Liver (tissue), 8 donors: ENCODE measurements at regions not wholly inside any gene's neighbourhood (a gene's known extent, or its start where the extent isn't known, plus 50 kb on each side); places are given as distances from the start of the nearest gene placed in this dataset.
A peak's percentile ranks its signal among the peaks of the same experiment; 100 is the strongest.

Experiments
- DNase-seq: peaks from one replicate; pipeline ENCODE4 v3.0.0-alpha.2; 2017; ENCODE audit warnings: low spot score
- H3K27ac ChIP-seq, 2 donors: one replicate each; pipeline ENCODE4 v1.7.0; 2013; ENCODE audit warnings: inconsistent platforms in 2 of 2, low read length in 2 of 2, control low read depth in 1 of 2, low read depth in 1 of 2, mild to moderate bottlenecking in 1 of 2
- H3K27me3 ChIP-seq, 4 donors: one replicate each; pipeline versions ENCODE4 v1.6.1 to v1.7.0; 2013; ENCODE audit warnings: low read length in 3 of 4, inconsistent platforms in 1 of 4, mild to moderate bottlenecking in 1 of 4, moderate library complexity in 1 of 4; ENCODE audit not compliant: control insufficient read depth in 4 of 4, insufficient read depth in 4 of 4
- H3K36me3 ChIP-seq, 4 donors: one replicate each; pipeline versions ENCODE4 v1.6.1 to v1.7.0; 2013; ENCODE audit warnings: low read length in 3 of 4, mild to moderate bottlenecking in 3 of 4, low read depth in 1 of 4, moderate library complexity in 1 of 4; ENCODE audit not compliant: control insufficient read depth in 4 of 4, insufficient read depth in 3 of 4
- H3K4me1 ChIP-seq, 4 donors: one replicate each; pipeline versions ENCODE4 v1.6.1 to v1.7.0; 2013; ENCODE audit warnings: low read length in 3 of 4, mild to moderate bottlenecking in 3 of 4, moderate library complexity in 1 of 4; ENCODE audit not compliant: control insufficient read depth in 4 of 4, insufficient read depth in 4 of 4
- H3K4me3 ChIP-seq, 3 donors: one replicate each; pipeline versions ENCODE4 v1.6.1 to v1.7.0; 2013; ENCODE audit warnings: low read length in 3 of 3, control low read depth in 1 of 3, low read depth in 1 of 3, mild to moderate bottlenecking in 1 of 3
- H3K9ac ChIP-seq, 2 donors: one replicate each; pipeline ENCODE4 v1.7.0; 2013; ENCODE audit warnings: low read length in 2 of 2, mild to moderate bottlenecking in 2 of 2, moderate library complexity in 2 of 2, control low read depth in 1 of 2, low read depth in 1 of 2
- H3K9me3 ChIP-seq, 4 donors: one replicate each; pipeline versions ENCODE4 v1.6.1 to v1.7.0; 2013; ENCODE audit warnings: low read length in 3 of 4; ENCODE audit not compliant: control insufficient read depth in 4 of 4
- ATF3 ChIP-seq: IDR thresholded peaks from 2 replicates; pipeline ENCODE4 v1.6.1; 2016; ENCODE audit warnings: antibody characterized with exemption
- CTCF ChIP-seq: fragments of 150-350 bp; IDR thresholded peaks from 2 replicates; pipeline ENCODE4 v1.5.1; 2017; ENCODE audit warnings: improper control_type of control experiment, low read depth, low read length; ENCODE audit not compliant: missing input control
- EGR1 ChIP-seq, 2 donors: IDR thresholded peaks; 2 replicates each; pipeline ENCODE4 v1.6.1; 2016 to 2018; ENCODE audit warnings: antibody characterized with exemption in 2 of 2, low read depth in 2 of 2
- FOXA1 ChIP-seq: IDR thresholded peaks from 2 replicates; pipeline ENCODE4 v1.6.1; 2016; ENCODE audit warnings: antibody characterized with exemption
- FOXA2 ChIP-seq: IDR thresholded peaks from 2 replicates; pipeline ENCODE4 v1.6.1; 2016; ENCODE audit warnings: antibody characterized with exemption
- GABPA ChIP-seq, 2 donors: IDR thresholded peaks in 1 of 2; conservative IDR thresholded peaks in 1 of 2; 2 replicates each; pipeline ENCODE4 v1.6.1; 2016; ENCODE audit warnings: antibody characterized with exemption in 2 of 2, mild to moderate bottlenecking in 1 of 2, moderate library complexity in 1 of 2
- HNF4A ChIP-seq, 2 donors: conservative IDR thresholded peaks; 2 replicates each; pipeline ENCODE4 v1.6.1; 2016; ENCODE audit warnings: antibody characterized with exemption in 2 of 2, mild to moderate bottlenecking in 2 of 2
- HNF4G ChIP-seq: IDR thresholded peaks from 2 replicates; pipeline ENCODE4 v1.6.1; 2016; ENCODE audit warnings: antibody characterized with exemption
- JUND ChIP-seq, 2 donors: IDR thresholded peaks; 2 replicates each; pipeline ENCODE4 v1.6.1; 2016; ENCODE audit warnings: antibody characterized with exemption in 2 of 2
- MAX ChIP-seq: IDR thresholded peaks from 2 replicates; pipeline ENCODE4 v1.6.1; 2016; ENCODE audit warnings: antibody characterized with exemption
- NR2F2 ChIP-seq: IDR thresholded peaks from 2 replicates; pipeline ENCODE4 v1.6.1; 2016; ENCODE audit warnings: antibody characterized with exemption
- RAD21 ChIP-seq, 2 donors: IDR thresholded peaks; 2 replicates each; pipeline ENCODE4 v1.6.1; 2016; ENCODE audit warnings: antibody characterized with exemption in 2 of 2, mild to moderate bottlenecking in 2 of 2
- REST ChIP-seq: IDR thresholded peaks from 2 replicates; pipeline ENCODE4 v1.6.1; 2016; ENCODE audit warnings: antibody characterized with exemption, mild to moderate bottlenecking
- RXRA ChIP-seq, 2 donors: IDR thresholded peaks; 2 replicates each; pipeline ENCODE4 v1.6.1; 2017 to 2018; ENCODE audit warnings: antibody characterized with exemption in 2 of 2, mild to moderate bottlenecking in 1 of 2
- TAF1 ChIP-seq: conservative IDR thresholded peaks from 2 replicates; pipeline ENCODE4 v1.6.1; 2016; ENCODE audit warnings: antibody characterized with exemption, mild to moderate bottlenecking
- YY1 ChIP-seq: IDR thresholded peaks from 2 replicates; pipeline ENCODE4 v1.6.1; 2016; ENCODE audit warnings: antibody characterized with exemption, mild to moderate bottlenecking
- ZBTB33 ChIP-seq: IDR thresholded peaks from 2 replicates; pipeline ENCODE4 v1.6.1; 2016; ENCODE audit warnings: antibody characterized with exemption
- WGBS: extraction: QIAGEN DNeasy Blood & Tissue Kit; methylation state at CpG from one replicate; pipeline ENCODE4 v1.1.7; 2013; 5-methylcytosine and 5-hydroxymethylcytosine counted together
- donor health status: healthy.
- donor health status: healthy.
- donor health status: healthy.
- donor health status: healthy.
- donor health status: healthy.

GRCh38 chr16:88317613-88317965 lies 65.2 kb upstream of the ZNF469 start:
- H3K9me3 ChIP-seq = no peaks in the 10 kb centered on the region
- WGBS = 73% methylated on average over 11 of the region's 11 CpGs
- no peaks in the 10 kb centered on the region for H3K36me3 ChIP-seq
- no peaks in the 10 kb centered on the region for H3K27me3 ChIP-seq
- TF ChIP-seq REST (peak; percentile 87), ZBTB33 (no peak), HNF4G (no peak), ATF3 (no peak), FOXA1 (no peak), NR2F2 (peak; percentile 72)
- no peak for DNase-seq
- H3K4me1 ChIP-seq = peaks cover 0 to 2% (median 0%) of the 10 kb centered on the region in 4 donors
- no peak overlapping the region for H3K9ac ChIP-seq
- no peak overlapping the region for H3K4me3 ChIP-seq
- H3K27ac ChIP-seq = peak overlapping the region in 1 of 2 donors; percentile 31

GRCh38 chr16:88318051-88318450 lies 64.7 kb upstream of the ZNF469 start:
- Histone ChIP-seq H3K27ac (peak overlapping the region in 1 of 2 donors; percentile 31), H3K4me1 (peaks cover 0 to 2% (median 0%) of the 10 kb centered on the region in 4 donors), H3K4me3 (no peak overlapping the region), H3K36me3 (no peaks in the 10 kb centered on the region), H3K9me3 (no peaks in the 10 kb centered on the region), H3K9ac (no peak overlapping the region), H3K27me3 (no peaks in the 10 kb centered on the region)
- no peak for DNase-seq
- TF ChIP-seq ZBTB33 (no peak), MAX (no peak), HNF4G (no peak), CTCF (no peak), REST (no peak), YY1 (no peak), ATF3 (no peak), NR2F2 (no peak), TAF1 (no peak), RAD21 (IDR thresholded peaks at IDR 0.05) (no peak), FOXA2 (no peak), EGR1 (IDR thresholded peaks at IDR 0.05; ENCODE audit: low read depth in 2 of 2) (no peak), HNF4A (conservative IDR thresholded peaks at IDR 0.05) (no peak), JUND (IDR thresholded peaks at IDR 0.05) (no peak), RXRA (IDR thresholded peaks at IDR 0.05) (no peak), FOXA1 (no peak), GABPA (IDR thresholded peaks at IDR 0.05 in 1 of 2, conservative IDR thresholded peaks at IDR 0.05 in 1 of 2) (no peak)
- WGBS = 81% methylated on average over 14 of the region's 14 CpGs
